ENCODE measurements at regions not wholly inside any gene's neighbourhood (a gene's known extent, or its start where the extent isn't known, plus 50 kb on each side); places are given as distances from the start of the nearest gene placed in this dataset.

- Histone ChIP-seq H3K4me2 (ENCODE audit: low read length) (no peak overlapping the region), H3K4me3 (ENCODE audit: low read depth, low read length, poor library complexity, severe bottlenecking) (no peak overlapping the region), H4K20me1 (ENCODE audit: insufficient read depth, low read length) (no peaks in the 10 kb centered on the region)
Observed at GRCh38 chr11:116224154-116224888, 548.5 kb downstream of the BUD13 start.

GRCh38 chr11:116221351-116221750 is 551.4 kb downstream of the BUD13 start:
- no peak overlapping the region for H3K4me3 ChIP-seq (ENCODE audit: low read depth, low read length, poor library complexity, severe bottlenecking)
- no peak for TF ChIP-seq EZH2 (IDR thresholded peaks at IDR 0.05; ENCODE audit: borderline replicate concordance, low read length)
- no peaks in the 10 kb centered on the region for H3K9me2 ChIP-seq (ENCODE audit: low read depth, low read length)
- no peak overlapping the region for H3K4me2 ChIP-seq (ENCODE audit: low read length)
- H3K27me3 ChIP-seq (ENCODE audit: insufficient read depth, low read length): no peaks in the 10 kb centered on the region
- H3K27ac ChIP-seq (ENCODE audit: low read depth, low read length, poor library complexity, severe bottlenecking): no peak overlapping the region
- no peak overlapping the region for H2AFZ ChIP-seq (ENCODE audit: low read length)
- H3K4me1 ChIP-seq (ENCODE audit: insufficient read depth, low read length, severe bottlenecking): no peaks in the 10 kb centered on the region
- no peaks in the 10 kb centered on the region for H4K20me1 ChIP-seq (ENCODE audit: insufficient read depth, low read length)
- no peaks in the 10 kb centered on the region for H3K9me3 ChIP-seq (ENCODE audit: low read length)
- H3F3A ChIP-seq (ENCODE audit: insufficient read depth, low read length): no peaks in the 10 kb centered on the region
- H3K79me2 ChIP-seq (ENCODE audit: insufficient read depth, low read length): no peaks in the 10 kb centered on the region
- no peaks in the 10 kb centered on the region for H3K36me3 ChIP-seq (ENCODE audit: insufficient read depth, low read length)
- no peak overlapping the region for H3K9ac ChIP-seq (ENCODE audit: low read length)

More at GRCh38 chr11:116224154-116224888, 548.5 kb downstream of the BUD13 start:
- Histone ChIP-seq H3K9me3 (ENCODE audit: low read length) (no peaks in the 10 kb centered on the region), H3K79me2 (ENCODE audit: insufficient read depth, low read length) (no peaks in the 10 kb centered on the region), H3K4me1 (ENCODE audit: insufficient read depth, low read length, severe bottlenecking) (no peaks in the 10 kb centered on the region), H3K27me3 (ENCODE audit: insufficient read depth, low read length) (no peaks in the 10 kb centered on the region), H2AFZ (ENCODE audit: low read length) (no peak overlapping the region), H3K9ac (ENCODE audit: low read length) (no peak overlapping the region), H3K9me2 (ENCODE audit: low read depth, low read length) (no peaks in the 10 kb centered on the region), H3K27ac (ENCODE audit: low read depth, low read length, poor library complexity, severe bottlenecking) (no peak overlapping the region), H3F3A (ENCODE audit: insufficient read depth, low read length) (no peaks in the 10 kb centered on the region), H3K36me3 (ENCODE audit: insufficient read depth, low read length) (no peaks in the 10 kb centered on the region)
- TF ChIP-seq EZH2 (IDR thresholded peaks at IDR 0.05; ENCODE audit: borderline replicate concordance, low read length) (no peak), CTCF (IDR thresholded peaks at IDR 0.05; ENCODE audit: low read length) (peak; percentile 63)

GRCh38 chr11:116219171-116219635 is 553.6 kb downstream of the BUD13 start:
- Histone ChIP-seq H3F3A (ENCODE audit: insufficient read depth, low read length) (no peaks in the 10 kb centered on the region), H3K9ac (ENCODE audit: low read length) (no peak overlapping the region), H3K9me3 (ENCODE audit: low read length) (no peaks in the 10 kb centered on the region), H3K79me2 (ENCODE audit: insufficient read depth, low read length) (no peaks in the 10 kb centered on the region), H3K36me3 (ENCODE audit: insufficient read depth, low read length) (no peaks in the 10 kb centered on the region), H3K27me3 (ENCODE audit: insufficient read depth, low read length) (no peaks in the 10 kb centered on the region), H4K20me1 (ENCODE audit: insufficient read depth, low read length) (no peaks in the 10 kb centered on the region), H3K4me3 (ENCODE audit: low read depth, low read length, poor library complexity, severe bottlenecking) (no peak overlapping the region), H3K4me2 (ENCODE audit: low read length) (no peak overlapping the region), H3K27ac (ENCODE audit: low read depth, low read length, poor library complexity, severe bottlenecking) (no peak overlapping the region), H2AFZ (ENCODE audit: low read length) (no peak overlapping the region), H3K4me1 (ENCODE audit: insufficient read depth, low read length, severe bottlenecking) (no peaks in the 10 kb centered on the region), H3K9me2 (ENCODE audit: low read depth, low read length) (no peaks in the 10 kb centered on the region)
- TF ChIP-seq EZH2 (IDR thresholded peaks at IDR 0.05; ENCODE audit: borderline replicate concordance, low read length) (no peak), CTCF (IDR thresholded peaks at IDR 0.05; ENCODE audit: low read length) (no peak)

GRCh38 chr11:116217441-116217840 is 555.3 kb downstream of the BUD13 start:
- H3K79me2 ChIP-seq (ENCODE audit: insufficient read depth, low read length): no peaks in the 10 kb centered on the region

More at GRCh38 chr11:116217441-116217840, 555.3 kb downstream of the BUD13 start:
- no peaks in the 10 kb centered on the region for H3K9me2 ChIP-seq (ENCODE audit: low read depth, low read length)
- H3K27ac ChIP-seq (ENCODE audit: low read depth, low read length, poor library complexity, severe bottlenecking): no peak overlapping the region
- no peaks in the 10 kb centered on the region for H4K20me1 ChIP-seq (ENCODE audit: insufficient read depth, low read length)
- no peaks in the 10 kb centered on the region for H3K27me3 ChIP-seq (ENCODE audit: insufficient read depth, low read length)
- no peak overlapping the region for H3K9ac ChIP-seq (ENCODE audit: low read length)
- TF ChIP-seq EZH2 (IDR thresholded peaks at IDR 0.05; ENCODE audit: borderline replicate concordance, low read length) (no peak), CTCF (IDR thresholded peaks at IDR 0.05; ENCODE audit: low read length) (no peak)
- no peaks in the 10 kb centered on the region for H3K9me3 ChIP-seq (ENCODE audit: low read length)
- H3F3A ChIP-seq (ENCODE audit: insufficient read depth, low read length): no peaks in the 10 kb centered on the region
- no peaks in the 10 kb centered on the region for H3K36me3 ChIP-seq (ENCODE audit: insufficient read depth, low read length)
- H3K4me1 ChIP-seq (ENCODE audit: insufficient read depth, low read length, severe bottlenecking): no peaks in the 10 kb centered on the region
- no peak overlapping the region for H3K4me2 ChIP-seq (ENCODE audit: low read length)
- H3K4me3 ChIP-seq (ENCODE audit: low read depth, low read length, poor library complexity, severe bottlenecking): no peak overlapping the region
- H2AFZ ChIP-seq (ENCODE audit: low read length): no peak overlapping the region

All from OCI-LY1 (cell line).